ENCODE measurements at regions not wholly inside any gene's neighbourhood (a gene's known extent, or its start where the extent isn't known, plus 50 kb on each side); places are given as distances from the start of the nearest gene placed in this dataset.

DNA sequence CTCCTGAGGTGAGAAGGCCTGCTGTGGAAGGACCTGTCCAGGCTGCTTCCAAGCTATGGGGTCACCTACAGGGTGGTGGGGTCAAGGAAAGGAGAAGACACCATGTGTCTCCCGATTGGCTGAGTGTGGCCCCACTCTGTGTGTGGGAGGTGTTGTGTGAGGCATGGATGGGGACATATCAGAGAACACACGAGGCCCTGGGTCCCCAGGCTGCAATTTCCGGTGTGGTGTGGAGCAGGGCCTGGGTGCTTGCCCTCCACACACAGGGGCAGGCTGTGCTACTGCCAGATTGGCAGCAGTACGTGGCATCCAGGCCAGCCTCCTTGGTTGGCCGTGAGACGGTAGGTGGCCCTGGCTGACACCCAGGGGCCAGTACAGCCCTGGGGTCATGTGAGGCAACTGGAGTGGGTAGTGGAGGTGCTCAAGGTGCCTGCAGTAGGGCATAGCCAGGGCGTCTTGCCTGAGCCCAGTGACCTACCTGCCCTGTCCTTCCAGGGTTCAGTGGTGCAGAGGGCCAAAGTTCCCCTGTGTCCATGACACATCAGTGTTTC is 233.8 kb downstream of the SNRPN start:
- TF ChIP-seq, protein P1, sequence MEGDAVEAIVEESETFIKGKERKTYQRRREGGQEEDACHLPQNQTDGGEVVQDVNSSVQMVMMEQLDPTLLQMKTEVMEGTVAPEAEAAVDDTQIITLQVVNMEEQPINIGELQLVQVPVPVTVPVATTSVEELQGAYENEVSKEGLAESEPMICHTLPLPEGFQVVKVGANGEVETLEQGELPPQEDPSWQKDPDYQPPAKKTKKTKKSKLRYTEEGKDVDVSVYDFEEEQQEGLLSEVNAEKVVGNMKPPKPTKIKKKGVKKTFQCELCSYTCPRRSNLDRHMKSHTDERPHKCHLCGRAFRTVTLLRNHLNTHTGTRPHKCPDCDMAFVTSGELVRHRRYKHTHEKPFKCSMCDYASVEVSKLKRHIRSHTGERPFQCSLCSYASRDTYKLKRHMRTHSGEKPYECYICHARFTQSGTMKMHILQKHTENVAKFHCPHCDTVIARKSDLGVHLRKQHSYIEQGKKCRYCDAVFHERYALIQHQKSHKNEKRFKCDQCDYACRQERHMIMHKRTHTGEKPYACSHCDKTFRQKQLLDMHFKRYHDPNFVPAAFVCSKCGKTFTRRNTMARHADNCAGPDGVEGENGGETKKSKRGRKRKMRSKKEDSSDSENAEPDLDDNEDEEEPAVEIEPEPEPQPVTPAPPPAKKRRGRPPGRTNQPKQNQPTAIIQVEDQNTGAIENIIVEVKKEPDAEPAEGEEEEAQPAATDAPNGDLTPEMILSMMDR (conservative IDR thresholded peaks at IDR 0.05; ENCODE audit: low read depth, low read length): no peak
- TF ChIP-seq, protein P2, sequence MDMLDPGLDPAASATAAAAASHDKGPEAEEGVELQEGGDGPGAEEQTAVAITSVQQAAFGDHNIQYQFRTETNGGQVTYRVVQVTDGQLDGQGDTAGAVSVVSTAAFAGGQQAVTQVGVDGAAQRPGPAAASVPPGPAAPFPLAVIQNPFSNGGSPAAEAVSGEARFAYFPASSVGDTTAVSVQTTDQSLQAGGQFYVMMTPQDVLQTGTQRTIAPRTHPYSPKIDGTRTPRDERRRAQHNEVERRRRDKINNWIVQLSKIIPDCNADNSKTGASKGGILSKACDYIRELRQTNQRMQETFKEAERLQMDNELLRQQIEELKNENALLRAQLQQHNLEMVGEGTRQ (IDR thresholded peaks at IDR 0.05; ENCODE audit: low read depth, low read length): no peak
- TF ChIP-seq CEBPB (IDR thresholded peaks at IDR 0.05; ENCODE audit: low read depth, low read length): no peak
- no peak for TF ChIP-seq RCOR1 (IDR thresholded peaks at IDR 0.05; ENCODE audit: insufficient replicate concordance, low read length)
- TF ChIP-seq POLR2A (IDR thresholded peaks at IDR 0.05; ENCODE audit: low read depth, low read length): no peak
- TF ChIP-seq MAFK (IDR thresholded peaks at IDR 0.05; ENCODE audit: low read depth, low read length): no peak
- TF ChIP-seq NFE2L2 (IDR thresholded peaks at IDR 0.05; ENCODE audit: low read depth, low read length): no peak
- TF ChIP-seq ELK1 (IDR thresholded peaks at IDR 0.05; ENCODE audit: borderline replicate concordance, low read depth, low read length): no peak
